Activated CD4-positive, alpha-beta T cell treated with anti-CD3 and anti-CD28 coated beads, Interleukin-2, amount 50 U/mL, for 48 hours (primary cell): ENCODE measurements at regions not wholly inside any gene's neighbourhood (a gene's known extent, or its start where the extent isn't known, plus 50 kb on each side); places are given as distances from the start of the nearest gene placed in this dataset.
"Not testable (repeated sequence)": the region's sequence is repeated elsewhere in the genome, so short reads cannot be mapped to it uniquely, and the experiment has no call there.

Experiments
- DNase-seq, 2 experiments: peaks; one replicate each; pipeline ENCODE4 v3.0.0-alpha.2; 2020

GRCh38 chr6:144397141-144397540, 112.0 kb downstream of the UTRN start:
- no peak for DNase-seq

GRCh38 chr6:144400321-144400720, 115.2 kb downstream of the UTRN start:
- no peak for DNase-seq

GRCh38 chr6:144401736-144402733, 116.9 kb downstream of the UTRN start:
- no peak for DNase-seq

GRCh38 chr6:144402750-144403149, 117.6 kb downstream of the UTRN start:
- no peak for DNase-seq

- no peak for DNase-seq
These were observed 120.0 kb downstream of the UTRN start for GRCh38 chr6:144405163-144405562.

- no peak for DNase-seq
These were observed 121.7 kb downstream of the UTRN start for GRCh38 chr6:144406796-144407195.

DNA sequence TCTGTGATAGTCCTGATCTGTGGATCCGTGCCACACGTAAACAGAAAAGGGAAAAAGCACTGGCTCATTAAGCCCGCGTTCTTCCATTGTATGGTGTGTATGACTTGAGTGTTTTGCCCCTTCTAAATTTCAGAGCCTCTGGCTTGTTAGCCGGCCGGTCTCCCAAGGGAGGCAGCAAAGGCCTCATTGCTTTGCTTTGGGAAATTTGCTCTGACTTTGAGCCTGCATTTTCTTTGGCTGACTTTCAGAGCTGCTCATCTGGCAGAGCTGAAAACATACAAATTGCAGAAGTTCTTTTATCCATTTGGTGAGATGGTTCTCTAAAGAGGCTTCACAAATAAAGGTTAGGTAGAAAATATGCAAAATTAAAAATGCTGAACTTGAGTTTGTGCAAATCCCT, 123.0 kb downstream of the UTRN start:
- DNase-seq, result no peak

DNA sequence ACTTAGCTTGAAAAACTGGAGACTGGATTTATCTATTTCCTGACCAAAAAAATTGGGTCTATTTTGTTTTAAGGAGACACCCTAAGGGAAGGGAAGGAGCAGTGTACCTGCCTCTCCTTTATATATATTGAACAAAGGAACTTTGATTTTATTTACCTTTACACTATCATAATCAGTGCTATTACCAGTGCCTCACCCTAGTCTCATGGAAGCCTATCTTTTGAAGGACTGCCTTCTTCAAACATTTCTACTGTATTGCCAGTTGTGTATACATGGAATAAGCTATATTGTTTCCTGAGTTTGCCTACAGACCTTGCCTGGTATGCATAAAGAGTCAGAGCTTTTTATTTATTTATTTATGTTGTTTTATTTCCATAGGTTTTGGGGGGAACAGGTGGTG, 124.9 kb downstream of the UTRN start:
- DNase-seq, result no peak

GRCh38 chr6:144410574-144410973, 125.4 kb downstream of the UTRN start:
- not testable (repeated sequence) for DNase-seq

DNA sequence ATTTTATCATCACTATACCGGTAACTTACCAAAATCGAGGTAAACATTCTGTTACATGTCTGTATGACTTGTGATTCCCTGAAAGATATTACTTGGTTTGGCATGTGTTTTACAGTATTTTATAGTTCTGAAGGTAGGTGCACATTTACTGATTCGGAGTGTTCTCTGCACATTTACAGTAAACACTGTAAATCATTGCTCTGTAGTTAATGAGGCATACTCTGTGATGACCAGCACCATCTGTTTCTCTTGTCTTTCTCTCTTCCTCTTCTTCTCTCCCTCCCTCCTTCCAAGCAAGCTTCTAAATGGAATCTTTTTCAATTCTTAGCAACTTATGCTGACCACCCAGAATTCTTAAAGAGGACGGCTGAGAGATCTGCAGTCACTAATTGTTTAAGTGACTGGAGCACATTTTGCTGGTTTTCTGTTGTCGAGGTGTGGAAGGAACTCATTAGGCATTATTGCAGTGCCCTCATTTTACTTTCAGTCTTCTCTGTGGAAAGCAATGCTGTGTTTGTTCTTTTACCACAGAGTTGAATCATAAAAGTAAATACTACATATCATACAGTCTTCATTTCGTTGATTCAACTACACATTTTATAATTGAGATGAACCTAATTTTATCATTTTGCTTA, 126.5 kb downstream of the UTRN start:
- no peak for DNase-seq

DNA sequence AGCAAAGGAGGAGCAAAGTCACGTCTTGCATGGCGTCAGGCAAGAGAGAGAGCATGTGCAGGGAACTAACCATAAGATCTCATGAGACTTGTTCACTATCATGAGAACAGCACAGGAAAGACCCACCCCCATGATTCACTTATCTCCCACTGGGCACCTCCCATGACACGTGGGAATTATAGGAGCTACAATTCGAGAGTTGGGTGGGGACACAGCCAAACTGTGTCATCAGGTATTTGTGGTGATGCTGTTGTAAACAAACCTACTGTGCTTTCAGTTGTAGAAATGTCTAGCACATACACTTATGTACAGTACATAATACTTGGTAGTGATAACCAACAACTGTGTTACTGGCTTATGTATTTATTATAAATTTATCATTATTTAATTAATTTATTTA, 128.3 kb downstream of the UTRN start:
- no peak for DNase-seq

GRCh38 chr6:144415014-144415413, 129.9 kb downstream of the UTRN start:
- DNase-seq, result no peak

DNA sequence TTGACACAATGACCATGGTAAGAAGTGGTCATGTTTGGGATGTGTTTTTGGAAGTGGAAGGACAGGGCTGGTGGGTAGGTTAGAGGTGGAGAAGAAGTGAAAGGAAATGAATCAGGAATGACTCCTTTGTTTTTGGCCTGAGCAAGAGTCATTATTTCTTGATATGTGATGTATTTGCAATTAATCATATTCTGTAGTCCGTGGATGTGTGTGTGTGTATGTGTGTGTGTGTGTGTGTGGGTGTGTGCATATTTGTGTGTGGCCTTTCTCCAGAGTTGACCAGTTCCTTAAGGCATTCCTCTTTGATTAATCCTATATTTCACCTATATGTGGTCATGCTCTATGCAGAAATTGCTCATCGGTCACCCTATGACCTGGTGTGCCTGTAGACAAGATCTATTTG, 130.7 kb downstream of the UTRN start:
- no peak for DNase-seq

- DNase-seq, result no peak
These were observed 131.1 kb downstream of the UTRN start for GRCh38 chr6:144416244-144416643.

DNA sequence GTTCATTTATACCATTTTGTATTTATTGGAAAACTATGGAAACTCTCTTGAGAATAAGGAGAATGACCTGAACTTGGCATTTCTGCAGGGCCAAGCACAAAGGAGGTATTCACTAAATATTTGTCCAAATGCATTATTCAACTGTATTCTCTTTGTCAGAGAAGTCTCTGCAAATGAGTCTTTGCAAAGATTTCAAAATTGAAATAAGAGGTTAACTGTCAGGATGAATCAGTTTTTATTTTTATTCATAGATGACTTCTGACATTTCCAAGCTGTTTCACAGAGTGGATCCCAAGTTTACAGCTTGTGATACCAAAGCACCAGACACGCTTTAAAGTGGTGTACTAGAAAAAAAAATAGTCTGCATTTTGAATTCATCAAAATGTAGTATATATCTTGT, 131.6 kb downstream of the UTRN start:
- DNase-seq, result no peak

DNA sequence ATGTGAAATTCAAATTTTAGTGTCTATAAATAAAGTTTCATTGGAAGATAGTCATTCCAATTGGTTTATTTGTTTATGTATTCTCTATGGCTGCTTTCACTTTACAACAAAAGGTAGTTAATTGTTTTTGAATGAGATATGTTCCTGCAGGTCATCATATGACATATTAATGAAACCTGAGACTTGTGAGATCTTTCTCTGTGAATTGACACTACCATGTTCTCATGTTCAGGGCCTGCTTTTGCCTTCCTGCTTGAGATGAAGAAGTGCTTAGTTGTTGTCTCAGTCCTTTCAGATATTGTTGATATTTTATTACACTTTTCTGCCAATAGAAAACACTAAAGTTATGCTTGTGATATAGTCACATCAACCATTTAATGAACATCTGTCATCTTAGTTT, 132.5 kb downstream of the UTRN start:
- DNase-seq, result no peak

- no peak for DNase-seq
These were observed 133.9 kb downstream of the UTRN start for GRCh38 chr6:144418959-144419545.

GRCh38 chr6:144423167-144423566, 138.0 kb downstream of the UTRN start:
- DNase-seq, result no peak

GRCh38 chr6:144429753-144430152, 144.6 kb downstream of the UTRN start:
- no peak for DNase-seq

DNA sequence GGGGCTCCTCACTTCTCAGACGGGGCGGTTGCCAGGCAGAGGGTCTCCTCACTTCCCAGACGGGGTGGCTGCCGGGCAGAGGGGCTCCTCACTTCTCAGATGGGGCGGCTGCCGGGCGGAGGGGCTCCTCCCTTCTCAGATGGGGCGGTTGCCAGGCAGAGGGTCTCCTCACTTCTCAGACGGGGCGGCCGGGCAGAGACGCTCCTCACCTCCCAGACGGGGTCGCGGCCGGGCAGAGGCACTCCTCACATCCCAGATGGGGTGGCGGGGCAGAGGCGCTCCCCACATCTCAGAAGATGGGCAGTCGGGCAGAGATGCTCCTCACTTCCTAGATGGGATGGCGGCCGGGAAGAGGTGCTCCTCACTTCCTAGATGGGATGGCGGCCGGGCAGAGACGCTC, 148.3 kb downstream of the UTRN start:
- not testable (repeated sequence) for DNase-seq

DNA sequence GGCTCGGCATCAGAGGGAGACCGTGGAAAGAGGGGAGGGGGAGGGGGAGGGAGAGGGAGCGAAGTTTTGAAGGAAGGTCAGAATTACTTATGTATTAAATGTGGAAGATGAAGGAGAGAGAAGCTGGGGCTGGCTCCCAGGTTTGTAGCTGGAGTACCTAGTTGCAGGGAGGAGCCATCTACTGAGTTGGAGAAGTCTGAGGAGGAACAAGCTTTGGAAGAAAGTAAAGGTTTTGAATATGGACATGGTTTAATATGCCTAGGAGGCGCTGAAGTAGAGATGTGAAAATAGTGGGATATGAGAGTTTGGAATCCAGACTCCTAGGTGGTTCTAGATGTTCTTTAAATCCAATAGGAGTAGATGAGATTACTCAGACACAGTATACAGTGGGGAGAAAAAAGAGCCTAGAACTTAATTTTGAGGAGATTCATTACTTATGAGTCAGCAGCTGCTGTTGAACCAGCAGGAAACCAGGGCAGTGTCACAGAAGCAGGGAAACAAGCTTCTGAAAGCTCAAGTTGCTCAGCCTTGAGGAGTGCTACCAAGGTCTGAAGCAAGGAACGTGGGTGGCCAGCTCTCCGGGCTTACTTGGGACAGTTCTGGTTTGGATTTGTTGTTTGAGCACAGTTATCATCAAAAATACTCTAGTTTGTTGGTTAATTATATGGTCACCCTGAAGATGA, 149.3 kb downstream of the UTRN start:
- no peak for DNase-seq

- DNase-seq, result no peak
These were observed 150.7 kb downstream of the UTRN start for GRCh38 chr6:144435602-144436426.
